COLO668 (cell line): ENCODE measurements at regions not wholly inside any gene's neighbourhood (a gene's known extent, or its start where the extent isn't known, plus 50 kb on each side); places are given as distances from the start of the nearest gene placed in this dataset.
A peak's percentile ranks its signal among the peaks of the same experiment; 100 is the strongest.
"Not testable (repeated sequence)": the region's sequence is repeated elsewhere in the genome, so short reads cannot be mapped to it uniquely, and the experiment has no call there.

Experiments
- DNase-seq: peaks from one replicate; lab custom pipeline; 2025; ENCODE audit not compliant: unreplicated experiment; lab: John Stamatoyannopoulos, UW

DNA sequence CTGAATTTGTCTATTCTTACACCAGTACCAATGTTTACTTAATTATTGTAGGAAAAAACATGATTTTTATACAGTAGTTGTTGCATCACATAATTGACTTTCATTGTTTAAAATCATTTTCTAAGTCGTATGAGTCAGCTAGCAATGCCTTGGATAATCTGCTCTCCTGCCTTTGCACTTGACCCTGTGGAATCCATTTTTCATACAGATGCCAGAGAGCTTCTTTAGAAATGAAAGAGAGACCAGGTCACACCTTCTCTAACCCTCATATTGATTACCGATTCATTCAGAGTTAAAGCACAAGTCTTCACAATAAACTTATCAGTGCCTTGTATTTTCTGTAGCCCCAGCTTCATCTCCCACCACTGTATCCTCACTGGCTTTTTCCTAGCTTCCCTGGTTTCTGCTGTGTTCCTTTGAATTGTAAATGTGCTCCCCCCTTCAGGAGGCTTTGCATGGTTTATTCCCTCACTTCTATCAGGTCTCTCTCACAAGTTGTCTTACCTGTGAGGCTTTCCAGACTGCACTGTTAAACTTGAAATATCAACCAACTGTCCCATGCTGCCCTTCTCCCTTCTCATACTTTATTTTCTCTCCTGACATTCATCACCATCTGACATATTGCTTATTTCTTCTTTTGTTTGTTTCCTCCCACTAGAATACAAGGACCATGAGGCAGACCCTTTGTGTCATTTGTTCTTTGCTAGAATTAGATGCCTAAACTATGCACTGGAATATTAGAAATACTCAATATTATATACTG, 662.0 kb upstream of the GBE1 start:
- no peak for DNase-seq

DNA sequence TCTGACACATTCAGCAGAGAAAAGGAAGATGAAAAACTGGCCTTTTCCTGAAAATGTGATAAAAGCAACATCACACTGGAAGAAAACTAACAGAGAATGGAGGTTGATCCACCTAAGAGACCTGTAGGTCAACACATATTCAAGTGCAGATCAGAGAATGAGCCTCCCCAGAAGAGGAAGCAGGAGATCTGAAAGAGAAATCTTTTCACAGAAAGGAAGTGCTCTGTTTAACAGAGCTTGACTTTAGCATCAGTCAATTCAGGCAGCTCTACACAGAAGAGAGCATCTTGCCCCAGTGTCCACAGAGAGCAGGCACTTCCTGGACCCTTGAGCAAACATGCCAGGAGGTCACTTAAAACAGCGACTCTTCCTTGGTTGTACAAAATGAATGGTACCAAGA, 655.4 kb upstream of the GBE1 start:
- no peak for DNase-seq

DNA sequence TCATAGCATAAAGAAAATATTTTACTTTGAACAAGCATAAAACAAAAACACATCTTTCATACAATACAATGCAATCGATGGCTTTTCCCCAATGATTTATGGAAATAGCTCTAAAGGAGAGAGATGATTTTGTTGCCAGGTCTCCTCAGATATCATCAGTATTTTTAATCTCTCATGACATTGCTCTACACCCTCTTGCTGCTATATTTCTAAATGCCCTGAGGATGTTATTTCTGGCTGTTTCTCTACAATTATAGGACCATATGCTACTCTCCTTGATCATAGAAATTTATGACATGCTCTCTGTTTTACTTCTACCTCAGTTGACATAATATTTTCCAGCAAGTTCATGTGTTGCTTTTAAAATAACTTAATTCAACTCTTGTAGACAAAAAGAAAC, 654.9 kb upstream of the GBE1 start:
- DNase-seq, result no peak

DNA sequence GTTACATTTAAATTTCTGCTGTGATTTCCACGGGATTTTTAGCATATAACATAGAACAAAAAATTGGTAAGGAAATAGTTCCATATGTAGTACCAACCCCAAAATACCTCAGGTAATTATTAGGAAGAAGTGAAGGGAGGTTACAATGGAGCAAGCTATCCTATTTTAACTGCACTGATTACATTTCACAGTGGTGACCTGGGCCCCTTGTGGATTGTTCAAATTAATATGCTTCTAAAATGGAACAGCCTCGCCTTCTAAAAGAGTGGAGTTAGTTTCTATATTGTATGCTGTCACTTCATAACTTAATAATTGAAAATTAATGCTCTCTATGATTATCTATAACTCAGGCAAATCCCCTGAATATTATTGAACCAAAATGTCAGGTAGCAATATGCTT, 651.7 kb upstream of the GBE1 start:
- DNase-seq, result no peak

DNA sequence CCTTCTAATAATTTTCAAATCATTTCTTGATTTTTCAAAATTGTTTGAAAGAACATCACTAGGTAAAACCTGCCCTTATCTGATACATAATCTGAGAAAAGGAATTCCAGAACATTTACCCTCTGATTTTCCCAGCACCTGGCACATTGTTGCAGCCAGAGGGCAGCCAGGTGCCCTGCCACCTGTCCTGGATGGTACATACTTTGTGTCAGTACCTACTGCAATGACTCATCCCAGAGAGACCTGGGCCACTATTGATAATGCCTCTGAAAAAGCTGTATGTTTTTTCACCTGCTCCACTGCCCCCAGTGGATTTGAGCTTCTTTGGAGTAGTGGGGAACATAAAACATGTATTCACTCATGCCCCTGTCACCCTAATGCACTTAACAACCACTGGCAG, 648.9 kb upstream of the GBE1 start:
- DNase-seq, result peak; percentile 63

DNA sequence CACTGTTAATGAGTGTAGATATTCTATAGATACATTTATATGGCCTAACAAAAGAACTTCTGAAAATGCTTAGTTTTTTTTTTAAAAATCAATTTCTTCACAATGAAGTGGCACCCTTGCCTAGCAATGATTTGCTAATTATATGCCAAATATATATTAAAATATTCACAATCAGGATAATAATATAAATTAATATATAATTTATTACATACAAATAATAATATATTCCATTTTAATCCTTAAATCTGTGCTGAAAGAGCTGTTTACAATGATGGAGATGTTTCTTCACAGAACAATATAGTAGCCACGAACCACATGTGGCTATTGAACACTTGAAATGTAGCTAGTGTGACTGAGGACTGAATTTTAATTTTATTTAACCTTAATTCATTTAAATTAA, 648.4 kb upstream of the GBE1 start:
- no peak for DNase-seq

DNA sequence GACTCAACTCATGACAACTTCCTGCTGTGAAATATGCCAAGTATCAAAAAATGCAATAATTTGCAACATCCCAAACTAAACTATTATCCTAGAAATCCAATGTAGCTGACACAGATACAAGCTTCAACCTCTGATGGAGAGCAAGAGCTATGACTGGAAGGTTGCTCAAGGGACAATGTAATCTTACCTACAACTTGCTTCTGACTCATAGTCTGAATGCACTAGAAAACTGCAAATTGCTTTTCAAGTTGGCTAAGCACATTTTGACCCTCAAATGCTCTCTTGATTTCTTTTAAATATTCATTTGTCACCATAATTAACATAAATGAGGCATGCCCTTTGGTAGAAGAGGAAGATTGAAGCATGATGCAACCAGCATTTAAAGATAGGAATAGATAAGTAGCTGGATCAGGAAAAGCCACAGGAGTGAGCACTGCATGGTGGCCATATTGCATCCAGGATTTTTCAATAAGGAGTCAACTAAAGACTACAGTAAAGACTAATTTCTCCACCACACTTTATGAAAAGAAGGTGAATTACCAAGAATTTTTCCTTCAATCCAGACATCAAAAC, 630.8 kb upstream of the GBE1 start:
- no peak for DNase-seq

DNA sequence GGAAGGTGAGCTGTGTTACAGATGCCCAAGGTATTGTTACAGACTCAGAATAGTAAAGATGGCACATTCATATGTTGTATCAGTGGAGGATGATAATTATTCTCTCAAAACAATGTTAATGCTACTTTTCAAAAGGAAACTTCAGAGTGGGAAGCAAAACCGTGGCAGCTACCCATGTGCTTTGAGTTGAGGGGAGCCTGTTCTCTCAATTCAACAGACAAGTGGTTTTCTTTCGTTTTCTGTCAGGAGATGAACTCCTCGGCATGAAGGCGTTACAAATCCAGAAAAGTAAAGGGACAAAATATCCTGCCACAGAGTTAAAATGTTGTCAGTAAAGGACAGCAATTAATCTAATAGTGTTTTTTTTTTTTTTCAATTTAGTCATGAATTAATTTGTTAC, 629.4 kb upstream of the GBE1 start:
- DNase-seq, result no peak

DNA sequence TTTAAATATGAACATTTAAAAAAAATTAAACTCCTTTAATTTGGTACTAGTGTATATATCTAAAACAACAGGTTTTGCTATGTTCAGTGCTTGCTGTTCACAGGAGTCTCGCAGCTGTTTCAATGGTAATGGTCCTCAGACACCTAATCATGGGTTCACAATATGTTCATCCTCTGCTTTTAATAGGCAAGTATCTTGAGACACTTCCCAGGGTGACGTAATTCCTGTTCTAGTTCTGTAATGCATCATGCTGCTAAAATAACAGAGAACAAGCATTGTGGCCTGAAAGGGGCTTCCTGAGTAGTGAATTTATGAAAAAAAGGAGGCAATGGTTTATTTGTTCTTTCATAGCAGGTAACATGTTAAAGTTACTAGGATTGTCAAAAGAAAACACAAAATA, 625.2 kb upstream of the GBE1 start:
- no peak for DNase-seq

DNA sequence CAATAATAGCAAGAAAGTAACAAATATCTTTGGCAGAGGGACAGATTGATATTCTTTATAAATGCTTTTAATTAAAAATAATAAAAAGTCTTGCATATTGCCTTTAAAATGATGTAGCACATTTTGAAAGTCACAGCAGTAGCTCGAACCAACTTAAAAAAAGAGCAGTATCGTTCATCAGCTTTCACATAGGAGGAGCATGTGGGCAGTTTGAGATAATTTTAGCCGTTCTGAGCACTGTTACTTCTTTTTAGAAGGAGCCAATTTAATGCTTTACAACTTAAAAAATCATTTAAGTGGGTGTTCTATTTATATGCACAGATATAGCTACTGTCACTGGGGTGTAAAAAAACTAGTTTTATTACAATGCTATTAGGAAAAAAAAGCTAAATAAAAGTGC, 622.7 kb upstream of the GBE1 start:
- no peak for DNase-seq

DNA sequence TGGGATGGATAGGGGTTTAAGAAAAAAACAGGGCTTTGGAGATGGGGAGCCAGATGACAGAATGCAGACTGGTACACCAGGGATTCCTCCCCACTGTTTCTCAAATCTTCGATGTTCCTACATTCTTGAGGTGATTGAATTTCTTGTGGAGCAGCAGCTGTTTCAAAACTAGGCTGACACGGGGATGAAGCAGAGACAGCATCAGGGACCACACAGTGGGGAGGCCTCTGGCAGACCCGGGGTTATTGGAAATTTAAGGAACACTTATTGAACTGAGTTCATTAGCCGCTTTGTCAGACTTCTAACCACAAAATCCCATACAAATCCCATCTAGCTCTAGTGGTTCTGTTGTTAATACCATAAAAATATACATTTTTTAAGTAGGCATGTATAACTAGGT, 621.4 kb upstream of the GBE1 start:
- no peak for DNase-seq

DNA sequence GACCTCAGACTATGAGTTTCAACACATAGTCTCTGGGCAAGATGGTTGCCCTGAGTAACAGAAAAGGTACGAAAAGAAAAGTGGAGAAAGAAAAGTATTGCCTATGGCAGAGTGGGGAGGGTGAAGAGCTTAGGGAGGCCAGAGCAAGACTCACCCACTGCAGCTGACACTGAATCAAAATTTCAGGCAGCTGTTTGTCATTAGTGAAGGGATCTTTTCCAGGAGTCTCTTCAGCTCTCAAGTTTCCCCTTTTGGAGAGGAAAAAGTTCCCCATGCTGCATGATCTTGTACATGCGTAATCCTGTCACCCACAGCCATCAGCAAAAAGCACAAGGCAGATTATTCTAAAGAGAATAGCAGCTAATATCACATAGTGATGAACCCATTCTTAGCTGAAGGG, 616.9 kb upstream of the GBE1 start:
- DNase-seq, result no peak

DNA sequence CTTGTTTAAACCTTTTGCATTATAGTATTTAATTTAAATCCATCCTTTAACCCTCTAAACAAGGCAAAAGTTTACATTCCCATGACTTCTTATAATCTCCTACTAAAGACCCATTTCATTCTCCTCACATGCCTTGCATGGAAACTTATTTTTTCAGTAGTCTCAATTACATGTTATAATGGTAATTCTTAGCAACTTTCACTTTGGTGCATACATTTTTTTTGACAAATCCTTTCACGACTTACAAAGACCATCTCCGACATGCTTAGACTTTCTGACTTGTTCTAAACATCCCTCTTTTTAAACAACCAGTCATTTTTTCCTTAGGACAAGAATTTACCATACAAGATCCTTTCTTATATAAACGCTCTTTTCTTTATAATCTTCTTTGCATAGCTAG, 615.4 kb upstream of the GBE1 start:
- DNase-seq, result no peak

DNA sequence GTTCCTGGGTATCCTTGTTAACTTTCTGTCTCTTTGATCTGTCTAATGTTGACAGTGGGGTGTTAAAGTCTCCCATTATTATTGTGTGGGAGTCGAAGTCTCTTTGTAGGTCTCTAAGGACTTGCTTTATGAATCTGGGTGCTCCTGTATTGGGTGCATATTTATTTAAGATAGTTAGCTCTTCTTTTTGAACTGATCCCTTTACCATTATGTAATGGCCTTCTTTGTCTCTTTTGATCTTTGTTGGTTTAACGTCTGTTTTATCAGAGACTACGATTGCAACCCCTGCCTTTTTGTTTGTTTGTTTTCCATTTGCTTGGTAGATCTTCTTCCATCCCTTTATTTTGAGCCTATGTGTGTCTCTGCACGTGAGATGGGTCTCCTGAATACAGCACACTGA, 612.4 kb upstream of the GBE1 start:
- not testable (repeated sequence) for DNase-seq

DNA sequence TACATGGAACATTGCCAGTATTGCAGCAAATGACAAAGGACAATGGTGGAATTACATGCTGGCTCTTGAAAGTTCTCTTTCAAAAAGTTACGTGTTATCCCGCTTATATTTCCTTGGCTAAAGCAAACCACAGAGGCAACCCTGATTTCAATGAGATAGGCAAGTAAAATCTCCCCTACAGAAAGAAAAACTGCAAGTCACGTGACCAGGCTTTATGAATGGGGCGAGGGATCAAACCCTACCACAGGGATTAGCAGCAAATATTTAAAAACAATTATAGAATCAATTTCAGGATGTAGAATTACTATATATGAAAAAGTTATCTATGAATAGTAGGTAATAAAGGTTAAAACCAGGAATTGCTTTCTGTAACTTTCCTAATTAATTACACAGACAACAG, 603.4 kb upstream of the GBE1 start:
- DNase-seq, result no peak

DNA sequence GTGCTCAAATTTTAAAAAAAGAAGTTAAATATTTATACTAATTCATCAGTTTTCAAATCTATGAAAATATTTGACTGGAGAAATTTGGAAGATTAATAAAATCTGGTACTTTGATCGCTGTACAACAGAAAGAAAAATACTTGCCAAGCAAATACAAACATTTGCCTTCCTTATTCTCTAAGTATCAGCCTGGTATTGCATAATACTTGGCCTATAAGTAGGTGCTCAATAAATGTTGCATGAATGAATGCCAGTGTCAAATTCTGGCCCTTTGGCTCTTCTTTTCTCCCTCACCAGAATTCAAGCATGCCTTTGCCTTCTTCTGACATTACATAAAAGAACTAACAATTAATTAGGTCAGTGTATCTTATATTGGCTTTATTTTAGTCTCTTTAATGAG, 601.7 kb upstream of the GBE1 start:
- DNase-seq, result no peak

DNA sequence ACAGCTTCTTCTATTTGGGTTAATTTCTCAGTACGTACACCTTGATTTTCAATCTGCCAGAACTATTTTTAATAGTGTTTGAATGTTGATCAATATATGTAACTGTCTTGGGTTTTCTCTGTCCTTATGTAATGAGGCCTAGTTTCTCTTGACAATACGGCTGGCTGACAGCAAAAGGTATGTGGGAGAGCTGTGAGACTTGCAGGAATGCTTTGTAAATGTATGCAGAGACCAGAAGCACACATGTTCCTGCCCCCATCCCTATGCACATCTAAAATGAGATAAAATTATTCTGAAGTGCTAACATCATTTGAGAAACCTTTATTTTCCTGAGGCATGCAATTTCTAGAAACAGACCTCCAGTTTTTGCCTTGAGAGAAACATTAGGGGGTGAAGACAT, 593.8 kb upstream of the GBE1 start:
- no peak for DNase-seq

DNA sequence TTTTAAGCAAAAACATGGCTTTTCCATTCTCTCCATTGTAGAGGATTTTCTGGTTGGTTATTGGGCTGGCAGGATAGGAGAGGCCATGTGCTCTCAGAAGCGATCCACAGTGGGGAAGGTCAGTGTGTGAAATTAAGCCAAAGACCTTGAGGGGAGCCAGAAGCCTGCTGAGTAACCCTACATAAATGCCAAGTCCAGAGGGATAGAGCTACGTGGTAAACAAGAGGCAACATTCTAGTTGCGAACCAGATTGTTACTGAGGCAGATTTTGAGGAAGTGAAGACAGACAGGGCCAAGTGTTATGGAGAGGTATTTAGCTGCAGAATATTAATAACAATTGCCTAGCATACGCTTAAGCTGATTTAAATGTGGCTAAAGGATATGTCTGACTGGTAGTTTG, 592.8 kb upstream of the GBE1 start:
- no peak for DNase-seq

DNA sequence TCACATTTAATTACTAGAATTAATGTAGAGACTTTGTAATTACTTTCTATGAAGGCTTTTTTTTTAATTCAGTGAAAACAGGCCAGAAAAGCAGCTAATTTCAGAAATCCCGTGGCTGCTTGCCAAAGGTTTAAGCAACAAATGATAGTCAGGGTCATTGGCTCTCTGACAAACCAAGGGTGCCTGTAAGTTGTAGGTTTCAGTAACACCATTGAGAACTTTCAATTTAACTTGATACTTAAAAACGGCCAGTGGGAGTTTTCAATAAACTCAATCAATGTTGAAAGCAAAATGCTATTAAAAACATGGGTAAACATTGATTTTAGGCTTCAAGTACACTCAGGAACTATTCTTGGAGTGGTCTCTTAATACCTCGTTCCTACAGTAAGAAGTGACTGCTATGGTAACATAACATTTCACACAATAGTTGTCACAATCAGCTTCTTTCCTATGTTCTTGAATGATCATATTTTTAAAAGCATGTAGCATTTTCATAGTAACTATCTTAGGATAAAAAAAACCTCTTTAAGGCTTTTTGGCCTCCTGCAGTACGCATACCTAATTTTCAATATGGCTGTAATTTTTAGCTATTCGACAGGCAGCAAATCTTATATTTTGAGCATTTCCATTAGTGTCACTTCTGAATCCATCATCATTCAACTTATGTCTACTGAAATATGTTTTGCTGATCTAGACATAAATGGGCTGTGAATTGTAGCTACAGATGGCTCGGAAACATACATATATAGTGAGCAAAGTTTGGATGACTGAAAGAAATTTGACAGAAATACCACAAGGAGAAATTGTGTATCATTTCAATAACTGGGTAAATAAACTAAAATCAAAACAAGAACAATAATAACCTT, 592.1 kb upstream of the GBE1 start:
- no peak for DNase-seq

DNA sequence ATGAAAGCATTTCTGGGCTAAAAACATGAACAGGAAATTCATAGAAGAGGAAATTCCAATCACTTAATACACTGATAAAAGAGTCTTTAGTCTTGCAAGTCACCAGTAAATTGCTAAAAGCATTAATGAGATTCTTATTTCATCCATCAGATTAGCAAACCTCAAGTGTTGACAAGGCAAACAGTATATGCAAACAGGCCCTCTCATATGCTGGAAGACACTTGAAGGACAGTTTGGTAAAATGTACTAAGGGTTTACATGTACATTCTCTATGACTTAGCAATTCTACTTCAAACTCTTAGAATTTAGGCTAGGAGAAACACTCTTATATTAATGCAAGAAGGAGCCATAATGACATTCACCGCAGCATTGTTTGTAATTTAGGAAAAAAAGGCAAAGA, 586.1 kb upstream of the GBE1 start:
- no peak for DNase-seq

DNA sequence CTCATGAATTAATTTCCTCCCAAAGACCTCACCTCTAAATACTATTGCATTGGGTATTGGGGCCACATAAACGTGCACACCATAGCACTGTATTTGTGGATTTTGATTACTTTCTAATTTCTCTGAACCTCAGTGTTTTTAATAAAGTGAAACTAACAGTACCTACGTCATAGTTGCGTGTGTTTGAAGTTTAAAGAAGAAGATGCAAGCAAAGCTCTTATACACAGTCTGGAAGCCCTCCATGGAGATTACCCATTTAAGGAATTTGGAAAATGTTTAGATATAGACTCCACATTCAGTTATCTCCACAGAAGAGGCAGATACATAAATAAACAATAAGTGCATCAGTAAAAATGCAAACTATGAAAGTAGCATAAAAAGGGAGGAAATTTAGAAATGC, 581.1 kb upstream of the GBE1 start:
- DNase-seq, result no peak

DNA sequence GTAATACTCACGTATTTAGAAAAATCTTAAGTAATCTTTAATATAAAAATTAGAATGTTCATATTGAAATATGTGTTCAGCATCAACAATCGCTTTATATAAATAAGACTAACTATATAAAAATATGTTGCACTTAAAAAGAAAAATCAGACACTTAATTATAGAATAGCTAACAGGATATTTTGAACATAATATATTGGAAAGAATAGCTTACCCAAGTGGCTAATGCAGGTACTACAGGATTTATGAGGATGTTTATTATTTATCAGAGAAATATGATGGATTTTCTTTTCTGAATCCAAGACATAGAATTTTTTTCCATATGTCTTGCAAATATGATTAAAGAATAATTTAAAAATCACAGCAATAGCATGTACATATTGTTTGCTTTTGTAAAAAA, 567.9 kb upstream of the GBE1 start:
- no peak for DNase-seq
